ENCODE measurements at regions not wholly inside any gene's neighbourhood (a gene's known extent, or its start where the extent isn't known, plus 50 kb on each side); places are given as distances from the start of the nearest gene placed in this dataset.

- Histone ChIP-seq H2BK20ac (ENCODE audit: low read length) (no peak overlapping the region), H3K79me1 (ENCODE audit: low read depth, low read length) (no peaks in the 10 kb centered on the region), H3K79me2 (ENCODE audit: control insufficient read depth in 1 of 2, insufficient read depth in 2 of 2, low read length in 2 of 2) (no peaks in the 10 kb centered on the region), H3K27me3 (replicated peaks in 1 of 4; ENCODE audit: control insufficient read depth in 3 of 4, extremely low read depth in 1 of 4, insufficient read depth in 3 of 4, low read length in 3 of 4) (no peaks in the 10 kb centered on the region), H2BK5ac (ENCODE audit: low read depth, low read length) (no peak overlapping the region), H3K4me2 (ENCODE audit: insufficient read depth in 1 of 2, low read depth in 2 of 2, low read length in 2 of 2) (no peak overlapping the region), H3K9ac (replicated peaks in 1 of 4; ENCODE audit: extremely low read depth in 1 of 4, low read depth in 3 of 4, low read length in 3 of 4) (no peak overlapping the region), H3K56ac (replicated peaks; ENCODE audit: insufficient read length, low read depth, low read length) (no peak overlapping the region), H3K18ac (ENCODE audit: extremely low read depth, low read length) (no peak overlapping the region), H3K9me3 (ENCODE audit: insufficient read depth in 2 of 2, low read depth in 1 of 2, low read length in 1 of 2) (no peaks in the 10 kb centered on the region), H2AK5ac (ENCODE audit: low read depth, low read length) (no peak overlapping the region), H4K8ac (ENCODE audit: extremely low read depth, insufficient read depth, low read length) (no peak overlapping the region), H2AFZ (ENCODE audit: low read length) (no peak overlapping the region), H3K14ac (ENCODE audit: insufficient read length) (no peak overlapping the region), H3K27ac (ENCODE audit: low read depth, low read length) (no peak overlapping the region), H3K4ac (replicated peaks; ENCODE audit: insufficient read length, low read depth, low read length) (no peak overlapping the region), H2BK120ac (replicated peaks; ENCODE audit: low read depth, low read length) (no peak overlapping the region), H3K4me1 (replicated peaks in 1 of 4; ENCODE audit: control insufficient read depth in 3 of 4, insufficient read depth in 4 of 4, low read length in 3 of 4) (no peaks in the 10 kb centered on the region), H3K36me3 (ENCODE audit: control insufficient read depth in 2 of 4, insufficient read depth in 4 of 4, low read length in 3 of 4) (no peaks in the 10 kb centered on the region), H2BK12ac (ENCODE audit: low read depth, low read length) (no peak overlapping the region), H4K5ac (ENCODE audit: insufficient read length, low read depth, low read length) (no peak overlapping the region), H2BK15ac (ENCODE audit: low read length) (no peak overlapping the region), H3K23ac (ENCODE audit: insufficient read length) (no peak overlapping the region), H3K4me3 (ENCODE audit: extremely low read depth in 1 of 4, insufficient read depth in 2 of 4, low read depth in 3 of 4, low read length in 4 of 4) (no peak overlapping the region), H4K20me1 (replicated peaks in 1 of 2; ENCODE audit: control insufficient read depth in 1 of 2, insufficient read depth in 2 of 2, low read length in 2 of 2) (no peaks in the 10 kb centered on the region), H4K91ac (replicated peaks; ENCODE audit: insufficient read length, low read length) (no peak overlapping the region), H3K23me2 (ENCODE audit: low read depth, low read length) (no peaks in the 10 kb centered on the region; the same call in 1 of the 2 replicates)
- 92% methylated on average over 10 of the region's 10 CpGs; no CpG with 5 or more reads in 1 of the 2 experiments for WGBS, 2 experiments (ENCODE audit: extremely low coverage in 1 of 2, insufficient coverage in 1 of 2, insufficient read length in 1 of 2, insufficient replicate concordance in 2 of 2, low coverage in 1 of 2, low lambda C conversion rate in 2 of 2, missing lambda C conversion rate in 1 of 2)
- DNase-seq (ENCODE audit: low read depth in 1 of 2, low spot score in 2 of 2) (no peak), FAIRE-seq (no peak)
- CTCF ChIA-PET (ENCODE audit: partially characterized antibody): no interaction called here
- POLR2A ChIA-PET (ENCODE audit: partially characterized antibody): no interaction called here
- TF ChIP-seq SP2 (IDR thresholded peaks at IDR 0.05; ENCODE audit: low read length): no peak
- TF ChIP-seq GTF2F1 (IDR thresholded peaks at IDR 0.05; ENCODE audit: borderline replicate concordance, low read depth, low read length): no peak
- no peak for TF ChIP-seq SAP30 (IDR thresholded peaks at IDR 0.05; ENCODE audit: insufficient read depth, insufficient replicate concordance, low read length)
- TF ChIP-seq, protein P1, sequence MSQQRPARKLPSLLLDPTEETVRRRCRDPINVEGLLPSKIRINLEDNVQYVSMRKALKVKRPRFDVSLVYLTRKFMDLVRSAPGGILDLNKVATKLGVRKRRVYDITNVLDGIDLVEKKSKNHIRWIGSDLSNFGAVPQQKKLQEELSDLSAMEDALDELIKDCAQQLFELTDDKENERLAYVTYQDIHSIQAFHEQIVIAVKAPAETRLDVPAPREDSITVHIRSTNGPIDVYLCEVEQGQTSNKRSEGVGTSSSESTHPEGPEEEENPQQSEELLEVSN (IDR thresholded peaks at IDR 0.05): no peak
- no peak for TF ChIP-seq CHD2 (IDR thresholded peaks at IDR 0.05; ENCODE audit: low read length)
- TF ChIP-seq, protein P2, sequence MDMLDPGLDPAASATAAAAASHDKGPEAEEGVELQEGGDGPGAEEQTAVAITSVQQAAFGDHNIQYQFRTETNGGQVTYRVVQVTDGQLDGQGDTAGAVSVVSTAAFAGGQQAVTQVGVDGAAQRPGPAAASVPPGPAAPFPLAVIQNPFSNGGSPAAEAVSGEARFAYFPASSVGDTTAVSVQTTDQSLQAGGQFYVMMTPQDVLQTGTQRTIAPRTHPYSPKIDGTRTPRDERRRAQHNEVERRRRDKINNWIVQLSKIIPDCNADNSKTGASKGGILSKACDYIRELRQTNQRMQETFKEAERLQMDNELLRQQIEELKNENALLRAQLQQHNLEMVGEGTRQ (IDR thresholded peaks at IDR 0.05; ENCODE audit: low read length): no peak
- TF ChIP-seq SP1 (IDR thresholded peaks at IDR 0.05; ENCODE audit: low read depth, low read length): no peak
- no peak for TF ChIP-seq CEBPB (IDR thresholded peaks at IDR 0.05; ENCODE audit: low read depth, low read length)
- no peak for TF ChIP-seq SIX5 (IDR thresholded peaks at IDR 0.05; ENCODE audit: low read depth, low read length)
- no peak for TF ChIP-seq CREB1 (IDR thresholded peaks at IDR 0.05)
- TF ChIP-seq POU5F1 (IDR thresholded peaks at IDR 0.05; ENCODE audit: low read depth, low read length): no peak
- no peak for TF ChIP-seq TEAD4 (IDR thresholded peaks at IDR 0.05; ENCODE audit: low read depth, low read length)
Measured at GRCh38 chr3:30269751-30270445, 336.5 kb upstream of the TGFBR2 start.
